ENCODE measurements at regions not wholly inside any gene's neighbourhood (a gene's known extent, or its start where the extent isn't known, plus 50 kb on each side); places are given as distances from the start of the nearest gene placed in this dataset.

DNA sequence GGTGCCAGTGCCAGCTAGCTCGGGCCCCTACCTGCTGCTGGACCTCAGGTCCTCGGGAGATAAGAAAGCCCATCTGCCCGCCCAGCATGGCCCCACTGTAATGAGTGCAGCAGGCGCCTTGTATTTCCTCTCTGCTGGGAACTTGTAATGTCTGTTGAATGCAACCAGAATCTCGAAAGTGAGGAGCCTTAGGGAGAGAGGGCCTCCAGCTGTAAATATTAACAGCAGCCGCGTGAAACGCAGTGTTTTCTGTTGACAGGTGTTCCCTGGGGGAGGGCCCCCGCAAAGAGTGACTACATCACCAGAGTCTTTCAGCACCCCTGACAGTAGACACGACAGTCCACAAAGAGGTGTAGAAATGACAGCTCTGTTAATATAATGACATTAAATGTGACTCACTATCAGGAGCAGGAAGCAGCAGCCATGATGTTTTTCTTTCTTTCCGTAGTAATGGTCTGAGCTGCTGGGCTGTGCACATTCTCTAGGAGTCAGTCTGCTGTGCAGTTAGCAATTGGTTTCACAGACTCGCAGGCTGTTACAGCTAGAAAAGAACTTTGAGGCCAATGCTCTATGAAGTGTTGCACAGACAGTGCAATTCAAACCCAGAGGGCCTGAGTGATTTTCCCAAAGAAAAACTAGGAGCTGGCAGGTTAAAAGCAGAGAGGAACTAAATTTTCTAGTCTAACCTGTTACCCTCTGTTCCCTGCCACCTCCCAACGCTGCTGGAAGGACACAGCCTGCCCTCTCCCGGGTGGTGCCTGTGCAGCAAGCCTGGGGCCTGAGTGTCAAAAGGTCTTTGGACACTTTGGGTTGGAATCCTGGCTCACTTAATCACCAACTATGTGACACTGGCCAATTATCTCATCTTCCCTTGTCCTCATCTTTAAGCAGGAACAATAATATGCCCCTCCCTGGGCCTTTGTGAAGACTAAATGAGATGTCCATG, 58.6 kb upstream of the WASF3 start:
- no peaks in the 10 kb centered on the region for H3F3A ChIP-seq (ENCODE audit: insufficient read depth, low read length)
- no peaks in the 10 kb centered on the region for H3K9me3 ChIP-seq (replicated peaks; ENCODE audit: insufficient read depth, low read length)
- H3K27me3 ChIP-seq (replicated peaks; ENCODE audit: insufficient read depth, low read length), result no peaks in the 10 kb centered on the region
- H3K4me2 ChIP-seq (ENCODE audit: low read depth, low read length), result no peak overlapping the region
- H3K4me3 ChIP-seq (ENCODE audit: low read length), result no peak overlapping the region
- no peak overlapping the region for H3K9ac ChIP-seq (ENCODE audit: low read length)
- H3K27ac ChIP-seq (ENCODE audit: low read length), result no peak overlapping the region
- no peaks in the 10 kb centered on the region for H3K9me2 ChIP-seq (replicated peaks; ENCODE audit: insufficient read depth, low read length)
- no peaks in the 10 kb centered on the region for H4K20me1 ChIP-seq (ENCODE audit: insufficient read depth, low read length)
- H3K4me1 ChIP-seq (ENCODE audit: low read length), result no peaks in the 10 kb centered on the region
- no peaks in the 10 kb centered on the region for H3K79me2 ChIP-seq (ENCODE audit: low read length)
- H3K36me3 ChIP-seq (replicated peaks; ENCODE audit: insufficient read depth, low read length), result no peaks in the 10 kb centered on the region
- TF ChIP-seq, protein P1, sequence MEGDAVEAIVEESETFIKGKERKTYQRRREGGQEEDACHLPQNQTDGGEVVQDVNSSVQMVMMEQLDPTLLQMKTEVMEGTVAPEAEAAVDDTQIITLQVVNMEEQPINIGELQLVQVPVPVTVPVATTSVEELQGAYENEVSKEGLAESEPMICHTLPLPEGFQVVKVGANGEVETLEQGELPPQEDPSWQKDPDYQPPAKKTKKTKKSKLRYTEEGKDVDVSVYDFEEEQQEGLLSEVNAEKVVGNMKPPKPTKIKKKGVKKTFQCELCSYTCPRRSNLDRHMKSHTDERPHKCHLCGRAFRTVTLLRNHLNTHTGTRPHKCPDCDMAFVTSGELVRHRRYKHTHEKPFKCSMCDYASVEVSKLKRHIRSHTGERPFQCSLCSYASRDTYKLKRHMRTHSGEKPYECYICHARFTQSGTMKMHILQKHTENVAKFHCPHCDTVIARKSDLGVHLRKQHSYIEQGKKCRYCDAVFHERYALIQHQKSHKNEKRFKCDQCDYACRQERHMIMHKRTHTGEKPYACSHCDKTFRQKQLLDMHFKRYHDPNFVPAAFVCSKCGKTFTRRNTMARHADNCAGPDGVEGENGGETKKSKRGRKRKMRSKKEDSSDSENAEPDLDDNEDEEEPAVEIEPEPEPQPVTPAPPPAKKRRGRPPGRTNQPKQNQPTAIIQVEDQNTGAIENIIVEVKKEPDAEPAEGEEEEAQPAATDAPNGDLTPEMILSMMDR (IDR thresholded peaks at IDR 0.05; ENCODE audit: low read length), result no peak
- TF ChIP-seq EZH2phosphoT487 (IDR thresholded peaks at IDR 0.05; ENCODE audit: low read length) (no peak), EZH2 (optimal IDR thresholded peaks at IDR 0.05; ENCODE audit: low read depth, low read length) (no peak)
- H2AFZ ChIP-seq (ENCODE audit: low read length), result no peak overlapping the region
- DNase-seq, result no peak

DNA sequence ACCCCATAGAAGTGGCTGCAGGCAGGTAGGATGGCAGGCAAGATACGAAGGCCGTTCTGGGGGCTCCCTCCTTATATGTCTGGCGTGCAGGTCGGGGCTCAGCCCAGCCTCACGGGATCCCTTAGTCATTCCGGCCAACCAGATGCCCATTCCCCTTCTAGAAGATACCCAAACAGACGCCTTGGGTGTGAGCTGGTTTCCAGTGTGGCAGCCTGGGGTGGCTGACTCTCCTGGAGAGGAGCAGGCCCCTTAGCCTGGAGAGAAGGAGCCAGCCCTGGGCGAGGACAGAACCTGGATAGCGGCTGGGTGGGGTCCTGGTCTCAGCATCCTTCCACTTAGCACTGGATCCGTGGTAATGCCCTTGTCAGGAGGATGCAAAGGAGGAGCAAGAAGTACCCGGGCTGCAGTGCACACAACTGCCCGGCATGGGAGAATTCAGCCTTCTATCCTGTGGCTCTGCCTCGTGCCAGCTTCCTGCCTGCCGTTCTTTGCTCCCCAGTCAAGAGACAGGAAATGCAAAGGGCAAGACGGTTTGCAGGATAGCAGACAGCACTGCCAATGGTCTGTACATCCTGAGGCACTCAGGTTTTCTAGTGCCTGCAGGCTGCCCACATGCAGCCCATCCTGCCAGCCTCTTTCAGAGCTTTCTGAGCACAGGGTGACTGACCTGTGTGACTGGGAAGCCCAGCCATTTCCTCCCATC, 56.7 kb upstream of the WASF3 start:
- H2AFZ ChIP-seq (ENCODE audit: low read length), result no peak overlapping the region
- H3K27ac ChIP-seq (ENCODE audit: low read length), result no peak overlapping the region
- no peaks in the 10 kb centered on the region for H3K79me2 ChIP-seq (ENCODE audit: low read length)
- no peak overlapping the region for H3K4me2 ChIP-seq (ENCODE audit: low read depth, low read length)
- no peaks in the 10 kb centered on the region for H3K9me3 ChIP-seq (replicated peaks; ENCODE audit: insufficient read depth, low read length)
- H3K36me3 ChIP-seq (replicated peaks; ENCODE audit: insufficient read depth, low read length), result no peaks in the 10 kb centered on the region
- no peaks in the 10 kb centered on the region for H3F3A ChIP-seq (ENCODE audit: insufficient read depth, low read length)
- H3K9me2 ChIP-seq (replicated peaks; ENCODE audit: insufficient read depth, low read length), result no peaks in the 10 kb centered on the region
- DNase-seq, result no peak
- no peaks in the 10 kb centered on the region for H3K4me1 ChIP-seq (ENCODE audit: low read length)
- H3K27me3 ChIP-seq (replicated peaks; ENCODE audit: insufficient read depth, low read length), result no peaks in the 10 kb centered on the region
- H3K9ac ChIP-seq (ENCODE audit: low read length), result no peak overlapping the region
- no peak overlapping the region for H3K4me3 ChIP-seq (ENCODE audit: low read length)
- TF ChIP-seq EZH2 (optimal IDR thresholded peaks at IDR 0.05; ENCODE audit: low read depth, low read length) (no peak), EZH2phosphoT487 (IDR thresholded peaks at IDR 0.05; ENCODE audit: low read length) (no peak)
- TF ChIP-seq, protein P1 (IDR thresholded peaks at IDR 0.05; ENCODE audit: low read length), result no peak
- H4K20me1 ChIP-seq (ENCODE audit: insufficient read depth, low read length), result no peaks in the 10 kb centered on the region

DNA sequence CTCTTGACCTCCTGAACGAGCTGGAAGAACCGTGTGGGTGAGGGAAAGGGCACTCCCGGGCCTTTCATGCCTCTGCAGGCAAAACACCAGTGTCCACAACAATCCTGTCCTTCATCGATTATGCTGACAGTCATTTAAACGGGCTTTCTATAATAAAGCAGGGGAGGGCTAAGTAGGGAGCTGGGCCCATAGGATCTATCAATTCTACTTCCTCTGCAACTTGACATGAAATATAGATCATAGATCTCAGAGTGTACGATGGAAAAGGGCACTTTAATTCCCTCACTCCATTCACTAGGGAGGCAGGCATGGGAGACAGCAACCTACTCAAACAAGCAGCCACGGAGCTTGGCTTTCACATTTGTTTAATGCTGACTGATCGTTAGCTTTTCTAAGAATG, 55.8 kb upstream of the WASF3 start:
- TF ChIP-seq EZH2phosphoT487 (IDR thresholded peaks at IDR 0.05; ENCODE audit: low read length) (no peak), EZH2 (optimal IDR thresholded peaks at IDR 0.05; ENCODE audit: low read depth, low read length) (no peak)
- TF ChIP-seq, protein P1 (IDR thresholded peaks at IDR 0.05; ENCODE audit: low read length), result no peak
- no peak overlapping the region for H3K4me3 ChIP-seq (ENCODE audit: low read length)

More for the DNA sequence above, 55.8 kb upstream of the WASF3 start:
- Histone ChIP-seq H4K20me1 (ENCODE audit: insufficient read depth, low read length) (no peaks in the 10 kb centered on the region), H3K36me3 (replicated peaks; ENCODE audit: insufficient read depth, low read length) (no peaks in the 10 kb centered on the region), H3K9me3 (replicated peaks; ENCODE audit: insufficient read depth, low read length) (no peaks in the 10 kb centered on the region), H3K79me2 (ENCODE audit: low read length) (no peaks in the 10 kb centered on the region), H3K4me2 (ENCODE audit: low read depth, low read length) (no peak overlapping the region), H2AFZ (ENCODE audit: low read length) (no peak overlapping the region), H3K4me1 (ENCODE audit: low read length) (no peaks in the 10 kb centered on the region), H3K9me2 (replicated peaks; ENCODE audit: insufficient read depth, low read length) (no peaks in the 10 kb centered on the region), H3K9ac (ENCODE audit: low read length) (no peak overlapping the region), H3F3A (ENCODE audit: insufficient read depth, low read length) (no peaks in the 10 kb centered on the region), H3K27ac (ENCODE audit: low read length) (no peak overlapping the region), H3K27me3 (replicated peaks; ENCODE audit: insufficient read depth, low read length) (no peaks in the 10 kb centered on the region)
- no peak for DNase-seq

Measured in MM.1S (cell line).